NCI-H774 (cell line): ENCODE measurements at regions not wholly inside any gene's neighbourhood (a gene's known extent, or its start where the extent isn't known, plus 50 kb on each side); places are given as distances from the start of the nearest gene placed in this dataset.
"Not testable (repeated sequence)": the region's sequence is repeated elsewhere in the genome, so short reads cannot be mapped to it uniquely, and the experiment has no call there.

Experiments
- DNase-seq: peaks from one replicate; lab custom pipeline; 2025; lab: John Stamatoyannopoulos, UW

DNA sequence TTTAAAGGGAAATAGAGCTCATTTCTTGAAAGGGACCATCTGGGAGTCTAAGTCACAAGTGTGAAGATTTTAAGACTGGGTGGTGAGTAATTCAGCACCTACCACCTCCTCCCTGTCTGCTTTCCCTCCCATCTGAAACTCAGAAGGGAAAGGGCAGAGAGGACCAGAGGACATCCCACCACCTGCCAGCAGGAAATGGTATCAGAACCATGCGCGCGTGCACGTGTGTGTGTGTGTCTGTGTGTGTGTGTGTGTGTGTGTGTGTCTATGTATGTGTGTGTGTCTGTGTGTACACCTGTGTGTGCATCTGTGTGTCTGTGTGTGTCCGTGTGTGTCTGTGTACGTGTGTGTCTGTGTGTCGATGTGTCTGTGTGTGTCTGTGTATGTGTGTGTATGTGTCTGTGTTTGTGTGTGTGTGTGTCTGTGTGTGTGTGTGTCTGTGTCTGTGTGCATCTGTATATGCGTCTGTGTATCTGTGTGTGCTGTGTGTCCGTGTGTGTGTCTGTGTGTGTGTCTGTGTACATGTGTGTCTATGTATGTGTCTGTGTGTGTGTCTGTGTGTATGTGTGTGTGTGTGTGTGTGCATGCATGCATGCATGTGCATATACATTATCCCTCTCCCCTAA, 76.8 kb downstream of the ZFP36L2 start:
- DNase-seq: no peak

DNA sequence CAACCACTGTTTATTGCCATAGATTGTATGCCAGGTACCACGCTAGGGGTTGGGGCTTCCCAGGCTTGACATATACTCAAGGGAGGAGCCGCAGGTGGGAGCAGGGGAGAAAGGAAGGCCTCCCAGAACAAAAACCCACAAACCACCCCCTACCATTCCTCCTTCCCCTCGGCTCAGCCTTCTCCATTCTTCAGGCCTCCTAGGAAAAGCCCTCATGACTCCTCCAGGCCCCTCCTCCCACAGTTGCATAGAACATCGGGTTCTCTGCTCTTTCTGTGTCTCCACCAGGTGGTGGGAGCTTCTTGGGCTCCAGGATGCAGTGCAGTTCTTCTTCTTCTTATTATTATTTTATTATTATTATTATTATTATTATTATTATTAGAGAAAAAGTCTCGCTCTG, 80.3 kb downstream of the ZFP36L2 start:
- no peak for DNase-seq

- no peak for DNase-seq
Measured at GRCh38 chr2:43144263-43144662, 82.1 kb downstream of the ZFP36L2 start.

GRCh38 chr2:43143756-43144155, 82.7 kb downstream of the ZFP36L2 start:
- no peak for DNase-seq

GRCh38 chr2:43142921-43143438, 83.4 kb downstream of the ZFP36L2 start:
- DNase-seq: no peak

- not testable (repeated sequence) for DNase-seq
Measured at GRCh38 chr2:43141636-43142151, 84.7 kb downstream of the ZFP36L2 start.

GRCh38 chr2:43139996-43140621, 86.3 kb downstream of the ZFP36L2 start:
- DNase-seq: no peak

DNA sequence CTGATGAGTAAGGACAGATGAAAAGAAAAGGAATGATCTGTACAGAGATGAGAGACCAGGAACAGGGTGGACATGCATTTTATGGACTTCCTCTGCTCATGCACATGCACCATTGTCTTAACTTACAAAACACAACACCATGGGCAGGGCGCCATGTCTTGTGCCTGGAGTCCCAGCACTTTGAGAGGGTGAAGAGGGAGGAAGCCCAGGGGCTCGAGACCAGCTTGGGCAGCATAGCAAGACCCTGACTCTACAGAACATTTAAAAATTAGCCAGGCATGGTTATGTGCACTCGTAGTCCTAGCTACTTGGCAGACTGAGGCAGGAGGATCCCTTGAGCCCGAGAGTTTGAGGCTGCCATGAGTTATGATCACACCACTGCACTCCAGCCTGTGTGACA, 86.9 kb downstream of the ZFP36L2 start:
- no peak for DNase-seq

- no peak for DNase-seq
Measured at GRCh38 chr2:43138441-43138840, 88.0 kb downstream of the ZFP36L2 start.

- DNase-seq: no peak
Measured at GRCh38 chr2:43136876-43137275, 89.5 kb downstream of the ZFP36L2 start.

- DNase-seq: no peak
Measured at GRCh38 chr2:43136011-43136799, 90.2 kb downstream of the ZFP36L2 start.

- no peak for DNase-seq
Measured at GRCh38 chr2:43135583-43135982, 90.8 kb downstream of the ZFP36L2 start.

DNA sequence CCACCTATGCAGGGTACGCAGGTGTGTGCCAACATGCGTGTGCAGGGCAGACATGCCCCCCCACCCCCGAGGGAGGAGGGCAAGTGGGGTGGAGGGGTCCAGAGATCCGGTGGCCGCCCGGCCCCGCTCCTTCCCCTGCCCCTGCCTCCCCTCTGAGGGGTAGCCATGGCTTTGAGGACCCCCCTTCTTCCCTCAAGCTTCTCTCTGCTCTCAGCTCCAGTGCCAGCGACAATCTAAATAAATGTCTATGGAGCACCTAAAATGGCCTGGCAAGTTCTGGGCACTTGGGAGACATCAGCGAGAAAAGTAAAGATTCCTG, 91.9 kb downstream of the ZFP36L2 start:
- no peak for DNase-seq

DNA sequence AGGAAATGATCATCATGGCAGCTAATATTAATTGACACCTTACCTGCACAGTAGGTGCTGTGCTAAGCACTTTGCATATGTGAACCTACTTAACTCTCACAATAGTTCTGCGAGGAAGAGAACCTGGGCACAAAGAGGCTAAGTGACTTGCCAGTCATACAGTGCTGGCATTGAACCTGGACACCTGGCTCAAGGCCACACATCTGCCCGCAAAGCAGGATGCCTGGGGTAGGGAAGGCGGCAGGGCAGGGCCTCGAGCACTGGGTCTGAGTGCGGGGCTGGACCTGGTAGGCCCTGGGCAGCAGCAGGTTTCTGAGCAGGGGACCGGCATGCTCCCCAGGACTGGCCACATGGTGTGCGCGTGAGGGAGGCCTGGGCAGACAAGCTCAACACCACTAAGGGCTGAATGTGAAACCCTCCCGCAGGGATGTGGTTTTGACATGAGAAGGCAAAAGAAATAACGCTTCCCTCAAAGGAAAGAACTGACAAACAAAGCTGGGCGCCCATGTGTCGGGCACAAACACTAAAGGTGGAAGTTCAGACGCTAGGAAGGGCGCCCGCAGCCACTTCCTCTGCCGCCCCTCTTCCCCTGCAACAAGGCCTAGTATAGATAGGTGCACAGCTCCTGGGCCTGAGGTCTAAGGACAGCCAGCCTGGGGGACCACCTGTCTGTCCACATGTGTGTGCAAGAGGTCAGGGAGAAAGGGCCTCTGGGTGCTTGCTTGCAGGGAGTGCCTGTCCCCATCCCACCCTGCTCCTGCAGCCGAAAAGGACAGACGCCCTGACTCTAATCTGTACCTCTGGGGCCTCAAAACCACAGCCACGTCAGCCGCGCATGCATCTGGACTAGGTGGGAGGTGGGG, 92.5 kb downstream of the ZFP36L2 start:
- no peak for DNase-seq

DNA sequence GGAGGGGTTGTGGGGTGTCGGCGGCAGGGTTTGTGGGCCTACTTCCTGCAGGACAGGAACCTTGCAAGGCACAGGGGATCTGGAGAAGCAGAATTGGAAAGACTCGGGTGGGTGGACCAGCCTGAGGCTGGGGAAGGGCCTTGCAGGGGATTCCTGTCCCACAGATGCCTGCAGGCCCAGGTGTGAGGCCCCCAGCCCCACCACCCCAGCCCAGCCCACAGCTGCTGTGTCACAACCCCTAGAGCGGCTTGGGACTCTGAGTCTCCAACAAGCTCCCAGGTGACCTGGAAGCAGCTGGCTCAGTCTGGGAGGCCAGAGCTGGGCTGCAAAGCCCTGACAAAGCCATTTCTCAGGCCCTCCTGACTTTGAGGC, 93.1 kb downstream of the ZFP36L2 start:
- DNase-seq: no peak

DNA sequence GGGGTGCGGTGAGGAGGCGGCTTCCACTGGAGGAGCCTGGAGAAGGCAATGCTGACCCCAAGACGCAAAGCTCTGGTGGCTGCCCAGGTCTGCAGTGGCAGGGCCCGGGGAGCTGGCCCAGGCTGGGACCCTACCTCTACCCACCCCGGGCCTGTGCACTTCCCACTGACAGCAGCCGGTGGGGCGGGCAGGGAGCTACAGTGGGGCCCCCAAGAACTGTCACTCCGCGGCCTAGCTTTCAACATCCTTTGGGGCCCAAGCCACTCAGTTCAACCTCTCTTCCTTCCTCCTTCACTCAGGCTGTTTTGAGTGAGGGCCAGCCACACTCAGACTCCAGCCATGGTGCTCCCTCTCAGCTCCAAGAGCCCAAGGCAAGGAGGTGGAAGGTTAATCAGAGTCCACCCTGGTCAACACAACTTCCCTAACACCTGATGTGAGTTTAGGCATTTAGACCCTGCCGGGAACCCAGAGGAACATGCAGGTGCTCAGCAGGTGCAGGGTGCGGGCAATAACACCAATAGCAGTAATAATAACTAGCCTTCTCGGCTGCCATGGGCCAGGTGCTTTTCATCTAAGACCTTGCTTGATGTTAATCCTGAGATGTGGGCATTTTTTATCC, 93.6 kb downstream of the ZFP36L2 start:
- no peak for DNase-seq

GRCh38 chr2:43131890-43132682, 94.3 kb downstream of the ZFP36L2 start:
- DNase-seq: no peak

DNA sequence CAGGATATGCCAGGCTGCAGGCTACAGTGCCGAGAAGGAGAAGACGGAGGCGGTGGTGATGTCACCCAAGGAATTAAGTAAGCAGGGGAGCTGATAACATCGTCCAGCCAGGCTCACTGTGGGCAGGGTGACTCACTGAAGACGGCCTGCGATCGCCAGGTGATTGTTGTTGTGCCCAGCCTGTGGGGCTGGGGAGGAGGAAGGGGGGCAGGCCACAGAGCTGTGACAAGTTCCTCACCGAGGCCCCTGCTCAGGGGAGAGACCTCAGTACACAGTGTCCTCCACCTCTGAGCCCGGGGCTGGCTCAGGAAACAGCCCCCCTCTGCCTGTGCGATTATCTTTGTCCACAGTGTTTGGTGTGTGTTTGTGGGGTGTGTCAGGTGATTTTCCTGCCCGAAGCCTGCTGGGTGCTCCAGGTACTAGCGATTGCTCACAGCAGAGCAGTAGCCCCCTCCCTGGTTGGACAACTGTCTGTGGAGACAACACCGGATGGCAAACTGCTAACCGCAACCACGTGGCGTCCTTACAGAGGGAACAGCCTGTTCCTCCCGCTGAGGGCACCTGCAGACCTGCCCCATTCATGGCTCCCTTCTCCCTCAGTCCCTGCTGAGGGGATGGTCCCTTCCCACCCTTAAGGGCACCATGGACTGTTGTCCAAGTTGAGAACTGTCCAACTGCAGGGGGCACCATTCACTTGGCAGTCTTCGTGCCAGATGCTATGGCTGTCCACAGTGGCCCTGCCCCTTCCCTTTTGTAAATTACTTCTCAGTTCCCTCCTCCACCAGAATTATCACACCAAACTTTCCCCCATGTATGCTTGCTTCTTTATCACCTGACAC, 95.1 kb downstream of the ZFP36L2 start:
- DNase-seq: no peak

DNA sequence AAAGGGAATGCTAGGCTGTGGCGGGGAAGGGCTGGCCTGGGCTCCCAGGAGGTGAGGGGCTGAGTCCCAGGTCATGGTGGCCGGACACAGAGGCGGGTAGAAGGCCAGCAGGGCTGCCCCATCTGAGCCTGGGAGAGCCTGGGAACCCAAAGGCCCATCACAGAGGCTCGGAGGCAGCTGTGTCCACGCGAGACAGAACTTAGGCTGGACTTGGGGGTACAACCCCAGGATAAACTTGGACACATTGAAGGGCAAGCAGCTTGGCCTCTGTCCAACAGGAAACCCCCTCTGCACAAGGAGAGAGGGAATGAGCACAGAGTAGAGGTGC, 95.9 kb downstream of the ZFP36L2 start:
- no peak for DNase-seq
